NCI-H1048 (cell line): ENCODE measurements at regions not wholly inside any gene's neighbourhood (a gene's known extent, or its start where the extent isn't known, plus 50 kb on each side); places are given as distances from the start of the nearest gene placed in this dataset.
"Not testable (repeated sequence)": the region's sequence is repeated elsewhere in the genome, so short reads cannot be mapped to it uniquely, and the experiment has no call there.

Experiments
- DNase-seq: peaks from one replicate; lab custom pipeline; 2025; lab: John Stamatoyannopoulos, UW

GRCh38 chr16:82300374-82300951 lies 130.4 kb upstream of the MPHOSPH6 start:
- no peak for DNase-seq

- no peak for DNase-seq
These were observed 128.4 kb upstream of the MPHOSPH6 start for GRCh38 chr16:82298472-82298871.

GRCh38 chr16:82295290-82296201 lies 125.5 kb upstream of the MPHOSPH6 start:
- DNase-seq, result no peak

- no peak for DNase-seq
These were observed 123.6 kb upstream of the MPHOSPH6 start for GRCh38 chr16:82293671-82294070.

- DNase-seq, result no peak
These were observed 117.9 kb upstream of the MPHOSPH6 start for GRCh38 chr16:82287937-82288336.

- no peak for DNase-seq
These were observed 112.6 kb upstream of the MPHOSPH6 start for GRCh38 chr16:82282662-82283061.

- no peak for DNase-seq
These were observed 111.5 kb upstream of the MPHOSPH6 start for GRCh38 chr16:82281544-82281943.

GRCh38 chr16:82280867-82281266 lies 110.8 kb upstream of the MPHOSPH6 start:
- DNase-seq, result no peak

- not testable (repeated sequence) for DNase-seq
These were observed 105.3 kb upstream of the MPHOSPH6 start for GRCh38 chr16:82275349-82275748.

GRCh38 chr16:82271636-82272035 lies 101.6 kb upstream of the MPHOSPH6 start:
- no peak for DNase-seq

- DNase-seq, result not testable (repeated sequence)
These were observed 97.7 kb upstream of the MPHOSPH6 start for GRCh38 chr16:82267675-82268074.

- DNase-seq, result no peak
These were observed 95.8 kb upstream of the MPHOSPH6 start for GRCh38 chr16:82265809-82266208.

- DNase-seq, result no peak
These were observed 94.7 kb upstream of the MPHOSPH6 start for GRCh38 chr16:82264756-82265155.

- no peak for DNase-seq
These were observed 93.6 kb upstream of the MPHOSPH6 start for GRCh38 chr16:82263521-82264143.

GRCh38 chr16:82262244-82262643 lies 92.2 kb upstream of the MPHOSPH6 start:
- DNase-seq, result no peak

GRCh38 chr16:82260212-82260795 lies 90.3 kb upstream of the MPHOSPH6 start:
- no peak for DNase-seq

- no peak for DNase-seq
These were observed 89.7 kb upstream of the MPHOSPH6 start for GRCh38 chr16:82259731-82260130.

- no peak for DNase-seq
These were observed 88.0 kb upstream of the MPHOSPH6 start for GRCh38 chr16:82257990-82258389.

- DNase-seq, result no peak
These were observed 82.6 kb upstream of the MPHOSPH6 start for GRCh38 chr16:82252582-82252981.

GRCh38 chr16:82248677-82249076 lies 78.7 kb upstream of the MPHOSPH6 start:
- DNase-seq, result no peak

GRCh38 chr16:82248012-82248656 lies 78.1 kb upstream of the MPHOSPH6 start:
- no peak for DNase-seq

- DNase-seq, result no peak
These were observed 72.2 kb upstream of the MPHOSPH6 start for GRCh38 chr16:82242201-82242600.
